HFFc6 (cell line): ENCODE measurements at regions not wholly inside any gene's neighbourhood (a gene's known extent, or its start where the extent isn't known, plus 50 kb on each side); places are given as distances from the start of the nearest gene placed in this dataset.

ENCODE experiments used
- DNase-seq: peaks from one replicate; pipeline ENCODE4 v3.0.0-alpha.2; 2018
- H3K27ac Mint-ChIP-seq: 2 replicates; pipeline ENCODE4 v1.8.0; 2020; ENCODE audit warnings: mild to moderate bottlenecking, mixed read lengths
- H3K27me3 Mint-ChIP-seq: 2 replicates; pipeline ENCODE4 v1.8.0; 2021; ENCODE audit warnings: mild to moderate bottlenecking, moderate library complexity, mixed read lengths; ENCODE audit not compliant: insufficient read depth
- H3K36me3 Mint-ChIP-seq: 2 replicates; pipeline ENCODE4 v1.8.0; 2021; ENCODE audit warnings: low read depth, mixed read lengths
- H3K4me1 Mint-ChIP-seq: 2 replicates; pipeline ENCODE4 v1.8.0; 2020; ENCODE audit warnings: low read depth, mixed read lengths
- H3K4me3 Mint-ChIP-seq: 2 replicates; pipeline ENCODE4 v1.8.0; 2020; ENCODE audit warnings: mild to moderate bottlenecking, moderate library complexity, mixed read lengths
- H3K9me3 Mint-ChIP-seq: 2 replicates; pipeline ENCODE4 v1.8.0; 2020; ENCODE audit warnings: mild to moderate bottlenecking, mixed read lengths
- TF ChIP-seq, protein P1 (sequence below): fragments of 200-600 bp; sonication (generic); IDR thresholded peaks from 2 replicates; pipeline ENCODE4 v1.5.0; 2021; ENCODE audit warnings: antibody characterized with exemption, mild to moderate bottlenecking

- H3K27ac Mint-ChIP-seq, result no peak overlapping the region
- H3K4me3 Mint-ChIP-seq, result no peak overlapping the region
Measured at GRCh38 chr22:27576815-27577573, 224.6 kb downstream of the MN1 start.

GRCh38 chr22:27577574-27577969 lies 224.0 kb downstream of the MN1 start:
- TF ChIP-seq, protein P1, sequence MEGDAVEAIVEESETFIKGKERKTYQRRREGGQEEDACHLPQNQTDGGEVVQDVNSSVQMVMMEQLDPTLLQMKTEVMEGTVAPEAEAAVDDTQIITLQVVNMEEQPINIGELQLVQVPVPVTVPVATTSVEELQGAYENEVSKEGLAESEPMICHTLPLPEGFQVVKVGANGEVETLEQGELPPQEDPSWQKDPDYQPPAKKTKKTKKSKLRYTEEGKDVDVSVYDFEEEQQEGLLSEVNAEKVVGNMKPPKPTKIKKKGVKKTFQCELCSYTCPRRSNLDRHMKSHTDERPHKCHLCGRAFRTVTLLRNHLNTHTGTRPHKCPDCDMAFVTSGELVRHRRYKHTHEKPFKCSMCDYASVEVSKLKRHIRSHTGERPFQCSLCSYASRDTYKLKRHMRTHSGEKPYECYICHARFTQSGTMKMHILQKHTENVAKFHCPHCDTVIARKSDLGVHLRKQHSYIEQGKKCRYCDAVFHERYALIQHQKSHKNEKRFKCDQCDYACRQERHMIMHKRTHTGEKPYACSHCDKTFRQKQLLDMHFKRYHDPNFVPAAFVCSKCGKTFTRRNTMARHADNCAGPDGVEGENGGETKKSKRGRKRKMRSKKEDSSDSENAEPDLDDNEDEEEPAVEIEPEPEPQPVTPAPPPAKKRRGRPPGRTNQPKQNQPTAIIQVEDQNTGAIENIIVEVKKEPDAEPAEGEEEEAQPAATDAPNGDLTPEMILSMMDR, result no peak
- DNase-seq, result no peak
- H3K27ac Mint-ChIP-seq, result no peak overlapping the region
- H3K27me3 Mint-ChIP-seq, result peaks cover 37% of the 10 kb centered on the region
- H3K9me3 Mint-ChIP-seq, result no peaks in the 10 kb centered on the region
- no peaks in the 10 kb centered on the region for H3K4me1 Mint-ChIP-seq
- H3K4me3 Mint-ChIP-seq, result no peak overlapping the region
- no peaks in the 10 kb centered on the region for H3K36me3 Mint-ChIP-seq

More at GRCh38 chr22:27576815-27577573, 224.6 kb downstream of the MN1 start:
- Mint-ChIP-seq H3K27me3 (peaks cover 43% of the 10 kb centered on the region), H3K36me3 (0 out of 2 replicates have a peak, but pooled peaks cover 4% of the 10 kb centered on the region), H3K9me3 (peaks cover 6% of the 10 kb centered on the region), H3K4me1 (no peaks in the 10 kb centered on the region)
- TF ChIP-seq, protein P1, result no peak
- DNase-seq, result no peak

DNA sequence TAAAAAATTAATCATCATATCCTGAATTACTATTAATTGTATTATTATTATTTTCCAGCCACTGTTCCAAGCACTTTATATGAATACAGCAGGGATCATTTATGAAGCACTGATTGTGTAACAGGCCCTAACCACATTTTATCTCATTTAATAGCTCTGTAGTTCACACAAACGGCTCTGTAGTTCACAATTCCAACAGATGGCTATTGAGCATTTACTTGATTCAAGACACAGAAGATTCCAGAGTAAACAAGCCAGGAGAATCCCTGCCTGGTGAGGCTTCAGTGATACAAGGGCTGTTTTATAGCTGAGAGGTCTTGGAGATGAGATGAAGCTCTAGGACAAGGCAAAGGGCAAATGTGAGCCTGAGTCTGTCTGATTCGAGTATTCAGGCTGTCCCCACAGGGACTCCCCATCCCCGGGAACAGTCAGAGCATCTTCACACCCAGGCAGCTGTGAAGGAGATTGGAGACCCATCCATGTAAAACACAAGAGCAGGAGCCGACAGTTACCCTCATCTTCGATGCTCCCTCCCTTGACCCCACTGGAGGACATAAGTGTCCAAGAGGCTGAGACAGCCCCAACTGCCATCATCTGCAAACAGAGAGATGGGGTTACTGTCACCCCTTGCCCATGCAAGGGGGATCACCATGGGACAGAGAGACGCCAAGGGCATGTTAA lies 222.5 kb downstream of the MN1 start:
- Mint-ChIP-seq H3K36me3 (no peaks in the 10 kb centered on the region), H3K27ac (no peak overlapping the region), H3K27me3 (peaks cover 34% of the 10 kb centered on the region), H3K4me3 (no peak overlapping the region), H3K9me3 (no peaks in the 10 kb centered on the region), H3K4me1 (no peaks in the 10 kb centered on the region)
- TF ChIP-seq, protein P1, result no peak
- no peak for DNase-seq

- H3K36me3 Mint-ChIP-seq, result no peaks in the 10 kb centered on the region
- H3K27me3 Mint-ChIP-seq, result peaks cover 26% of the 10 kb centered on the region
- no peak overlapping the region for H3K4me3 Mint-ChIP-seq
- DNase-seq, result no peak
- no peaks in the 10 kb centered on the region for H3K4me1 Mint-ChIP-seq
- TF ChIP-seq, protein P1, result no peak
- H3K9me3 Mint-ChIP-seq, result no peaks in the 10 kb centered on the region
- H3K27ac Mint-ChIP-seq, result no peak overlapping the region
Measured at GRCh38 chr22:27580311-27580897, 221.2 kb downstream of the MN1 start.

- no peaks in the 10 kb centered on the region for H3K9me3 Mint-ChIP-seq
- H3K4me1 Mint-ChIP-seq, result no peaks in the 10 kb centered on the region
- H3K27ac Mint-ChIP-seq, result no peak overlapping the region
- H3K4me3 Mint-ChIP-seq, result no peak overlapping the region
- DNase-seq, result no peak
- TF ChIP-seq, protein P1, result no peak
- no peaks in the 10 kb centered on the region for H3K36me3 Mint-ChIP-seq
- H3K27me3 Mint-ChIP-seq, result peaks cover 26% of the 10 kb centered on the region
Measured at GRCh38 chr22:27581236-27581635, 220.3 kb downstream of the MN1 start.
